ENCODE measurements at regions not wholly inside any gene's neighbourhood (a gene's known extent, or its start where the extent isn't known, plus 50 kb on each side); places are given as distances from the start of the nearest gene placed in this dataset.

DNA sequence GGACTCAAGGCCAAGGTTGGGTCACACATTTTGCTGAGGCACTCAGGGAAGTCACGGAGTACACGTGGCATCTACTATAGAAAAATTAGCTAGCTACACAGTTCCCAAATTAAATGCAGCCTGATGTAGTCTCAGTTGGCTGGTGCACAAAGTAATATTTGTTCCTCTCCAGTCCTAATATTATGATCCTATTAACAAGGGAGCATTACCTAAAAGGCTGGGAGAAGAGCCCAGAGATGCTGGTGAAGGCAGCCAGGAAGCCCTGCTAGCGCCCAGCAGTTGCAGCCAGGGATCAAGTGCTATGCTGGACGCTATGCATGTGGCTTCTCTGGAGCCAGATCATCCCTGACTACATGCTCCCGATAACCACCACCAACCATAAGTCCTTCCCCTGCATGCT, 88.0 kb upstream of the GSC start:
- ChIA-PET CTCF (interaction anchor here (0.9 kb wide), 1 partner anchor 1288 kb away, joined by 3 read pairs; no protein-coding TSS in a partner anchor), SMC1A (ENCODE audit: uncharacterized antibody, unreplicated experiment) (no interaction called here), RAD21 (ENCODE audit: unreplicated experiment) (no interaction called here), POLR2A (no interaction called here)
- 9% methylated on average over 5 of the region's 5 CpGs for WGBS (ENCODE audit: insufficient coverage, insufficient replicate concordance, low lambda C conversion rate, missing lambda C conversion rate)
- ATAC-seq (no peak), DNase-seq (ENCODE audit: low read depth, low spot score) (no peak), FAIRE-seq (no peak)
- no peak overlapping the region for H3K9ac ChIP-seq (ENCODE audit: control insufficient read depth, insufficient read depth, low read length)
- H3K9me3 ChIP-seq (replicated peaks; ENCODE audit: control insufficient read depth, insufficient read depth, low read length) = no peaks in the 10 kb centered on the region; the same call in 2 of the 3 replicates
- TF ChIP-seq YBX1 (IDR thresholded peaks at IDR 0.05) (no peak), RBBP5 (conservative IDR thresholded peaks at IDR 0.05) (no peak), ZNF207 (IDR thresholded peaks at IDR 0.05; ENCODE audit: borderline replicate concordance) (no peak), SUPT20H (IDR thresholded peaks at IDR 0.05; ENCODE audit: borderline replicate concordance, control insufficient read depth, low read depth, low read length) (no peak), SPI1 (IDR thresholded peaks at IDR 0.05; ENCODE audit: borderline replicate concordance, insufficient read depth, low read depth, low read length) (no peak), NFIC (IDR thresholded peaks at IDR 0.05; ENCODE audit: low read depth, low read length) (no peak), EED (IDR thresholded peaks at IDR 0.05; ENCODE audit: low read depth) (no peak), MTA2 (IDR thresholded peaks at IDR 0.05; ENCODE audit: low read depth) (no peak)
- TF ChIP-seq, protein P1, sequence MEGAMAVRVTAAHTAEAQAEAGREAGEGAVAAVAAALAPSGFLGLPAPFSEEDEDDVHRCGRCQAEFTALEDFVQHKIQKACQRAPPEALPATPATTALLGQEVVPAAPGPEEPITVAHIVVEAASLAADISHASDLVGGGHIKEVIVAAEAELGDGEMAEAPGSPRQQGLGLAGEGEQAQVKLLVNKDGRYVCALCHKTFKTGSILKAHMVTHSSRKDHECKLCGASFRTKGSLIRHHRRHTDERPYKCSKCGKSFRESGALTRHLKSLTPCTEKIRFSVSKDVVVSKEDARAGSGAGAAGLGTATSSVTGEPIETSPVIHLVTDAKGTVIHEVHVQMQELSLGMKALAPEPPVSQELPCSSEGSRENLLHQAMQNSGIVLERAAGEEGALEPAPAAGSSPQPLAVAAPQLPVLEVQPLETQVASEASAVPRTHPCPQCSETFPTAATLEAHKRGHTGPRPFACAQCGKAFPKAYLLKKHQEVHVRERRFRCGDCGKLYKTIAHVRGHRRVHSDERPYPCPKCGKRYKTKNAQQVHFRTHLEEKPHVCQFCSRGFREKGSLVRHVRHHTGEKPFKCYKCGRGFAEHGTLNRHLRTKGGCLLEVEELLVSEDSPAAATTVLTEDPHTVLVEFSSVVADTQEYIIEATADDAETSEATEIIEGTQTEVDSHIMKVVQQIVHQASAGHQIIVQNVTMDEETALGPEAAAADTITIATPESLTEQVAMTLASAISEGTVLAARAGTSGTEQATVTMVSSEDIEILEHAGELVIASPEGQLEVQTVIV (IDR thresholded peaks at IDR 0.05; ENCODE audit: borderline replicate concordance, partially characterized antibody) = no peak
- TF ChIP-seq, protein P2, sequence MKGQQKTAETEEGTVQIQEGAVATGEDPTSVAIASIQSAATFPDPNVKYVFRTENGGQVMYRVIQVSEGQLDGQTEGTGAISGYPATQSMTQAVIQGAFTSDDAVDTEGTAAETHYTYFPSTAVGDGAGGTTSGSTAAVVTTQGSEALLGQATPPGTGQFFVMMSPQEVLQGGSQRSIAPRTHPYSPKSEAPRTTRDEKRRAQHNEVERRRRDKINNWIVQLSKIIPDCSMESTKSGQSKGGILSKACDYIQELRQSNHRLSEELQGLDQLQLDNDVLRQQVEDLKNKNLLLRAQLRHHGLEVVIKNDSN (IDR thresholded peaks at IDR 0.05; ENCODE audit: borderline replicate concordance, extremely low read length, insufficient read depth, low read depth, low read length) = no peak
- TF ChIP-seq, protein P3, sequence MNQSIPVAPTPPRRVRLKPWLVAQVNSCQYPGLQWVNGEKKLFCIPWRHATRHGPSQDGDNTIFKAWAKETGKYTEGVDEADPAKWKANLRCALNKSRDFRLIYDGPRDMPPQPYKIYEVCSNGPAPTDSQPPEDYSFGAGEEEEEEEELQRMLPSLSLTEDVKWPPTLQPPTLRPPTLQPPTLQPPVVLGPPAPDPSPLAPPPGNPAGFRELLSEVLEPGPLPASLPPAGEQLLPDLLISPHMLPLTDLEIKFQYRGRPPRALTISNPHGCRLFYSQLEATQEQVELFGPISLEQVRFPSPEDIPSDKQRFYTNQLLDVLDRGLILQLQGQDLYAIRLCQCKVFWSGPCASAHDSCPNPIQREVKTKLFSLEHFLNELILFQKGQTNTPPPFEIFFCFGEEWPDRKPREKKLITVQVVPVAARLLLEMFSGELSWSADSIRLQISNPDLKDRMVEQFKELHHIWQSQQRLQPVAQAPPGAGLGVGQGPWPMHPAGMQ (IDR thresholded peaks at IDR 0.05; ENCODE audit: borderline replicate concordance) = no peak
- TF ChIP-seq, protein P4, sequence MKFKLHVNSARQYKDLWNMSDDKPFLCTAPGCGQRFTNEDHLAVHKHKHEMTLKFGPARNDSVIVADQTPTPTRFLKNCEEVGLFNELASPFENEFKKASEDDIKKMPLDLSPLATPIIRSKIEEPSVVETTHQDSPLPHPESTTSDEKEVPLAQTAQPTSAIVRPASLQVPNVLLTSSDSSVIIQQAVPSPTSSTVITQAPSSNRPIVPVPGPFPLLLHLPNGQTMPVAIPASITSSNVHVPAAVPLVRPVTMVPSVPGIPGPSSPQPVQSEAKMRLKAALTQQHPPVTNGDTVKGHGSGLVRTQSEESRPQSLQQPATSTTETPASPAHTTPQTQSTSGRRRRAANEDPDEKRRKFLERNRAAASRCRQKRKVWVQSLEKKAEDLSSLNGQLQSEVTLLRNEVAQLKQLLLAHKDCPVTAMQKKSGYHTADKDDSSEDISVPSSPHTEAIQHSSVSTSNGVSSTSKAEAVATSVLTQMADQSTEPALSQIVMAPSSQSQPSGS (IDR thresholded peaks at IDR 0.05; ENCODE audit: low read length) = no peak
- TF ChIP-seq, protein P5, sequence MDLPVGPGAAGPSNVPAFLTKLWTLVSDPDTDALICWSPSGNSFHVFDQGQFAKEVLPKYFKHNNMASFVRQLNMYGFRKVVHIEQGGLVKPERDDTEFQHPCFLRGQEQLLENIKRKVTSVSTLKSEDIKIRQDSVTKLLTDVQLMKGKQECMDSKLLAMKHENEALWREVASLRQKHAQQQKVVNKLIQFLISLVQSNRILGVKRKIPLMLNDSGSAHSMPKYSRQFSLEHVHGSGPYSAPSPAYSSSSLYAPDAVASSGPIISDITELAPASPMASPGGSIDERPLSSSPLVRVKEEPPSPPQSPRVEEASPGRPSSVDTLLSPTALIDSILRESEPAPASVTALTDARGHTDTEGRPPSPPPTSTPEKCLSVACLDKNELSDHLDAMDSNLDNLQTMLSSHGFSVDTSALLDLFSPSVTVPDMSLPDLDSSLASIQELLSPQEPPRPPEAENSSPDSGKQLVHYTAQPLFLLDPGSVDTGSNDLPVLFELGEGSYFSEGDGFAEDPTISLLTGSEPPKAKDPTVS (IDR thresholded peaks at IDR 0.05; ENCODE audit: low read depth, low read length) = no peak
- no peak overlapping the region for H2AFZ ChIP-seq (ENCODE audit: control insufficient read depth, low read depth, low read length)
- intact Hi-C loops (cut with micrococcal nuclease; ENCODE audit: unreplicated experiment) (no loop called here), in situ Hi-C loops (cut with MboI) (no loop called here)
- no peaks in the 10 kb centered on the region for H3K36me3 ChIP-seq (ENCODE audit: control insufficient read depth in 2 of 2, insufficient read depth in 2 of 2, low read length in 1 of 2)
- no peaks in the 10 kb centered on the region for H3K4me1 ChIP-seq (ENCODE audit: control insufficient read depth, insufficient read depth, low read length)
- no TSS peak for BruUV-seq (replicated peaks)
- H3K27ac ChIP-seq (ENCODE audit: control insufficient read depth, insufficient read depth) = no peak overlapping the region
- no peaks in the 10 kb centered on the region for H3K79me2 ChIP-seq (ENCODE audit: control insufficient read depth, insufficient read depth, low read length)
- H4K20me1 ChIP-seq (ENCODE audit: control insufficient read depth, insufficient read depth) = no peaks in the 10 kb centered on the region
- no peak overlapping the region for H3K4me2 ChIP-seq (ENCODE audit: control insufficient read depth, insufficient read depth)
- no peak overlapping the region for H3K4me3 ChIP-seq
- H3K27me3 ChIP-seq (replicated peaks in 1 of 2; ENCODE audit: control insufficient read depth in 2 of 2, insufficient read depth in 2 of 2, low read length in 1 of 2) = no peaks in the 10 kb centered on the region; a peak in 2 of 4 replicates

Data from GM12878 (cell line).